ENCODE measurements at regions not wholly inside any gene's neighbourhood (a gene's known extent, or its start where the extent isn't known, plus 50 kb on each side); places are given as distances from the start of the nearest gene placed in this dataset.

DNA sequence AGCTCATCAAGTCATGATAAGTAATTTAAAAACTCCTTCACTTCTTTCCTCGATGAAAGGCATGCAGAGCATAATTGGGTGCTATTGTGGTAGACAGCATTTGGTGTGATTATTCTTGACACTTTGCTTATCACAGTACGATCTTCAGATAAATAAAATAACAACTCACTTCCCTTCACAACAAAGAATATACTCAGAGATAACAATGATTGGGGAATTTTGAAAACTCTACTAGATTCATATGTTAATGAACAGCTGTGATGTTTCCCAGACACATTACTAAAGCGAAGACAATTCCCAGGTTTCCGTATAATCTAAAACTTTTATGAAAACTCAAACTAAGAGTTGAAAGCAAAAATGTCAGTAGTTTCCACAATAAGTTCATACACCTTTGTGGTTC is 670.6 kb upstream of the EPHA7 start:
- Mint-ChIP-seq H3K9me3 (peaks cover 4 to 35% (median 7%) of the 10 kb centered on the region in 6 donors), H3K4me1 (no peaks in the 10 kb centered on the region), H3K27ac (no peak overlapping the region)

GRCh38 chr6:94088870-94089269 is 669.5 kb upstream of the EPHA7 start:
- Mint-ChIP-seq H3K27ac (no peak overlapping the region), H3K4me3 (no peak overlapping the region), H3K4me1 (no peaks in the 10 kb centered on the region), H3K9me3 (peaks cover 4 to 32% (median 8%) of the 10 kb centered on the region in 6 donors), H3K36me3 (peaks cover 0 to 3% (median 0%) of the 10 kb centered on the region in 3 donors), H3K27me3 (ENCODE audit: low read depth in 3 of 3) (peaks cover 0 to 2% (median 0%) of the 10 kb centered on the region in 3 donors)
- DNase-seq, result no peak

More for the DNA sequence above, 670.6 kb upstream of the EPHA7 start:
- Mint-ChIP-seq H3K36me3 (peaks cover 0 to 3% (median 0%) of the 10 kb centered on the region in 3 donors), H3K27me3 (ENCODE audit: low read depth in 3 of 3) (peaks cover 0 to 2% (median 0%) of the 10 kb centered on the region in 3 donors), H3K4me3 (no peak overlapping the region)
- DNase-seq, result no peak

GRCh38 chr6:94074764-94075163 is 655.4 kb upstream of the EPHA7 start:
- Mint-ChIP-seq H3K4me3 (no peak overlapping the region), H3K4me1 (no peaks in the 10 kb centered on the region), H3K27ac (no peak overlapping the region), H3K27me3 (ENCODE audit: low read depth in 3 of 3) (no peaks in the 10 kb centered on the region), H3K36me3 (no peaks in the 10 kb centered on the region), H3K9me3 (peaks cover 0 to 9% (median under 1%) of the 10 kb centered on the region in 6 donors)
- DNase-seq, result no peak

- H3K27me3 Mint-ChIP-seq (ENCODE audit: low read depth in 3 of 3), result no peaks in the 10 kb centered on the region
- no peak overlapping the region for H3K4me3 Mint-ChIP-seq
- H3K9me3 Mint-ChIP-seq, result peaks cover 0 to 9% (median under 1%) of the 10 kb centered on the region in 6 donors
- no peaks in the 10 kb centered on the region for H3K4me1 Mint-ChIP-seq
- H3K36me3 Mint-ChIP-seq, result no peaks in the 10 kb centered on the region
- DNase-seq, result no peak
- H3K27ac Mint-ChIP-seq, result no peak overlapping the region
Measured at GRCh38 chr6:94071835-94072234, 652.5 kb upstream of the EPHA7 start.

DNA sequence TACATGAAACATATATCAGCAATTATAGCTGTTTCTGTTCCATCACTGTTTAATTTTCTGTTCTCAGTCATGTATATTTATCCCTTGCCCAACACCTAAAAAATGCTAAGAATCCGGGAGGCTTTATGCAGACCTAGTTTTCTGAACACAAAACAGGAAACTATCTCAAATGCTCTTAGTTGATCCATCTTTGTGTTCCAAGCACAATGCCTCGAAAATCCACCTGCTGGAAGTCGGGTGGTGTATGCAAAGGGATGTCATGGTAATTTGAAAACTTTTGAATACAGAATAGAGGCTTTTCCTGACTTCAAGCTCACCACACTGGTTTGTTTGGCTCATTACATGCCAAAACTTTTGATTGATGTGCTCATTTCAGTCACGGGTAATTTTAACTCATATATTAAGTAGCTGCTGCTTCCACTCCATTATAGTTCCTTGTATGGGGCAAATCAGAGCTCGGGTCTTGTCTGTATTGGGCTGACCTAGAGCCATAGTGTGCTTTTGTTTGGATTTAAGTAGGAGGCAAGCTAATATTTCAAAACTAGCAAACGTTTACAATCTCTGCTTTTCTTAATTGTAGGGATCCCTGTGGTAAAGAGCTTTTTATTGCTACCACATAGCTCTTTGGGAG is 646.5 kb upstream of the EPHA7 start:
- H3K9me3 Mint-ChIP-seq, result peaks cover 0 to 23% (median 6%) of the 10 kb centered on the region in 6 donors
- H3K27ac Mint-ChIP-seq, result no peak overlapping the region
- no peaks in the 10 kb centered on the region for H3K4me1 Mint-ChIP-seq
- H3K4me3 Mint-ChIP-seq, result no peak overlapping the region
- no peak for DNase-seq
- peaks cover 0 to 2% (median 0%) of the 10 kb centered on the region in 3 donors for H3K27me3 Mint-ChIP-seq (ENCODE audit: low read depth in 3 of 3)
- H3K36me3 Mint-ChIP-seq, result no peaks in the 10 kb centered on the region

- no peak for DNase-seq
- Mint-ChIP-seq H3K36me3 (no peaks in the 10 kb centered on the region), H3K27me3 (ENCODE audit: low read depth in 3 of 3) (peaks cover 0 to 2% (median 0%) of the 10 kb centered on the region in 3 donors), H3K4me3 (no peak overlapping the region), H3K27ac (no peak overlapping the region), H3K4me1 (no peaks in the 10 kb centered on the region), H3K9me3 (peaks cover under 1 to 32% (median 13%) of the 10 kb centered on the region in 6 donors)
Measured at GRCh38 chr6:94052749-94053148, 633.4 kb upstream of the EPHA7 start.

- Mint-ChIP-seq H3K27ac (no peak overlapping the region), H3K27me3 (ENCODE audit: low read depth in 3 of 3) (peaks cover 0 to 2% (median 0%) of the 10 kb centered on the region in 3 donors), H3K4me1 (no peaks in the 10 kb centered on the region), H3K4me3 (no peak overlapping the region), H3K36me3 (no peaks in the 10 kb centered on the region), H3K9me3 (peaks cover 0 to 29% (median 11%) of the 10 kb centered on the region in 6 donors)
- no peak for DNase-seq
Measured at GRCh38 chr6:94050515-94050914, 631.2 kb upstream of the EPHA7 start.

- H3K27me3 Mint-ChIP-seq (ENCODE audit: low read depth in 3 of 3), result peaks cover 0 to 2% (median 0%) of the 10 kb centered on the region in 3 donors
- H3K27ac Mint-ChIP-seq, result no peak overlapping the region
- no peaks in the 10 kb centered on the region for H3K36me3 Mint-ChIP-seq
- no peaks in the 10 kb centered on the region for H3K4me1 Mint-ChIP-seq
- peaks cover 0 to 33% (median 10%) of the 10 kb centered on the region in 6 donors for H3K9me3 Mint-ChIP-seq
- no peak for DNase-seq
- H3K4me3 Mint-ChIP-seq, result no peak overlapping the region
Measured at GRCh38 chr6:94049001-94049400, 629.6 kb upstream of the EPHA7 start.

GRCh38 chr6:94045099-94045829 is 625.9 kb upstream of the EPHA7 start:
- H3K4me3 Mint-ChIP-seq, result no peak overlapping the region
- DNase-seq, result no peak
- no peaks in the 10 kb centered on the region for H3K36me3 Mint-ChIP-seq
- no peaks in the 10 kb centered on the region for H3K27me3 Mint-ChIP-seq (ENCODE audit: low read depth in 3 of 3)
- no peak overlapping the region for H3K27ac Mint-ChIP-seq
- peaks cover 2 to 35% (median 15%) of the 10 kb centered on the region in 6 donors for H3K9me3 Mint-ChIP-seq
- no peaks in the 10 kb centered on the region for H3K4me1 Mint-ChIP-seq

- H3K9me3 Mint-ChIP-seq, result peaks cover 2 to 44% (median 19%) of the 10 kb centered on the region in 6 donors
- no peak for DNase-seq
- H3K27ac Mint-ChIP-seq, result no peak overlapping the region
- no peaks in the 10 kb centered on the region for H3K36me3 Mint-ChIP-seq
- H3K4me3 Mint-ChIP-seq, result no peak overlapping the region
- no peaks in the 10 kb centered on the region for H3K27me3 Mint-ChIP-seq (ENCODE audit: low read depth in 3 of 3)
- no peaks in the 10 kb centered on the region for H3K4me1 Mint-ChIP-seq
Measured at GRCh38 chr6:94041945-94042709, 622.8 kb upstream of the EPHA7 start.

- no peak overlapping the region for H3K4me3 Mint-ChIP-seq
- H3K27me3 Mint-ChIP-seq (ENCODE audit: low read depth in 3 of 3), result peaks cover 0 to 4% (median 2%) of the 10 kb centered on the region in 3 donors
- no peak overlapping the region for H3K27ac Mint-ChIP-seq
- no peak for DNase-seq
- H3K4me1 Mint-ChIP-seq, result no peaks in the 10 kb centered on the region
- H3K36me3 Mint-ChIP-seq, result no peaks in the 10 kb centered on the region
- H3K9me3 Mint-ChIP-seq, result peaks cover 5 to 56% (median 21%) of the 10 kb centered on the region in 6 donors
Measured at GRCh38 chr6:94036024-94036423, 616.7 kb upstream of the EPHA7 start.

DNA sequence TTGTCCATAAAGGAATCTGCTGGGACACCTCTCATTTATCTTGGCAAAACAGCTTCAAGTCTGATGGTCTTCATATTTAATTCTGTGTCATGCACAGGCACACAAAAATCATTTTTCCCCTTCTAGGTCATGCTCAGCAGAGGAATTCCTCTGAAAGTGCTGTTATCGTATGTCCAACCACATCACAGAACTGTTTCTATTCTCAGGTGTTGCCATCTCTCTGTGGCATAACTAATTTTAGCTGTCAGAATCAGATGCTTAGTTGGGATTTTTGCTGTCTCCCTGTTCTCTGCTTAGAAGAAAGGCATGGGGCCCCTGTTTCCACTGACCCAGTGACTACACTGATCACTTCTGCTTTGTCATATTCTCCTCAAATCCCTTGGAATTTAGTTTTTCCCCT is 608.0 kb upstream of the EPHA7 start:
- Mint-ChIP-seq H3K4me3 (no peak overlapping the region), H3K9me3 (peaks cover 10 to 76% (median 33%) of the 10 kb centered on the region in 6 donors), H3K36me3 (peaks cover 0 to 11% (median 0%) of the 10 kb centered on the region in 3 donors), H3K4me1 (no peaks in the 10 kb centered on the region), H3K27me3 (ENCODE audit: low read depth in 3 of 3) (peaks cover 0 to 3% (median 0%) of the 10 kb centered on the region in 3 donors), H3K27ac (no peak overlapping the region)
- no peak for DNase-seq

- H3K36me3 Mint-ChIP-seq, result peaks cover 0 to 11% (median 0%) of the 10 kb centered on the region in 3 donors
Measured at GRCh38 chr6:94026575-94026974, 607.2 kb upstream of the EPHA7 start.

DNA sequence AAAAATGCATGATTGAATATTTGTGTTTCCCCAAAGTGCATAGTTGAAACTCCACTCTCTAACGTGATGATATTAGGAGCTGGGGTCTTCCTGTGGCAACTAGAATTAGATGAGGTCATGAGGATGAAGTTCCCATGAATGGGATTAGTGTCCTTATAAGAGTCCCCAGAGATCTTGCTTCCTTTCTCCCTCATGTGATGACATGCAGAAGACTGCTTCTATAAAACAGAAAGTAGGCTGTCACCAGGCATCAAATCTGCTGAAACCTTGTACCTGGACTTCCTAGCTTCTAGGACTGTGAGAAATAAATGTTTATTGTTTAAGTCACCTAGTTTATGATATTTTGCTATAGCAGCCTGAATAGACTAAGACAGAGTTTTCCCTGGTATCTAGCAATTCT is 586.5 kb upstream of the EPHA7 start:
- peaks cover 0 to 2% (median 0%) of the 10 kb centered on the region in 3 donors for H3K27me3 Mint-ChIP-seq (ENCODE audit: low read depth in 3 of 3)
- no peak overlapping the region for H3K4me3 Mint-ChIP-seq
- H3K36me3 Mint-ChIP-seq, result no peaks in the 10 kb centered on the region
- no peaks in the 10 kb centered on the region for H3K4me1 Mint-ChIP-seq
- DNase-seq, result no peak
- H3K27ac Mint-ChIP-seq, result no peak overlapping the region
- peaks cover 3 to 42% (median 9%) of the 10 kb centered on the region in 6 donors for H3K9me3 Mint-ChIP-seq

More at GRCh38 chr6:94026575-94026974, 607.2 kb upstream of the EPHA7 start:
- Mint-ChIP-seq H3K4me1 (no peaks in the 10 kb centered on the region), H3K9me3 (peaks cover 12 to 79% (median 38%) of the 10 kb centered on the region in 6 donors), H3K4me3 (no peak overlapping the region), H3K27me3 (ENCODE audit: low read depth in 3 of 3) (no peaks in the 10 kb centered on the region), H3K27ac (no peak overlapping the region)
- no peak for DNase-seq
